GM12875 (cell line): ENCODE measurements at regions not wholly inside any gene's neighbourhood (a gene's known extent, or its start where the extent isn't known, plus 50 kb on each side); places are given as distances from the start of the nearest gene placed in this dataset.
"Not testable (repeated sequence)": the region's sequence is repeated elsewhere in the genome, so short reads cannot be mapped to it uniquely, and the experiment has no call there.

Experiments used
- H3K4me3 ChIP-seq: one replicate; pipeline ENCODE4 v1.5.1; 2011; ENCODE audit warnings: low read depth, low read length, control low read depth
- CTCF ChIP-seq: IDR thresholded peaks from 2 replicates; pipeline ENCODE4 v1.5.1; 2011; ENCODE audit warnings: low read depth, mild to moderate bottlenecking, control low read depth, inconsistent platforms, low read length, moderate library complexity, borderline replicate concordance; ENCODE audit not compliant: insufficient read depth

GRCh38 chr5:72645064-72645846, 138.0 kb upstream of the ZNF366 start:
- TF ChIP-seq CTCF = no peak

DNA sequence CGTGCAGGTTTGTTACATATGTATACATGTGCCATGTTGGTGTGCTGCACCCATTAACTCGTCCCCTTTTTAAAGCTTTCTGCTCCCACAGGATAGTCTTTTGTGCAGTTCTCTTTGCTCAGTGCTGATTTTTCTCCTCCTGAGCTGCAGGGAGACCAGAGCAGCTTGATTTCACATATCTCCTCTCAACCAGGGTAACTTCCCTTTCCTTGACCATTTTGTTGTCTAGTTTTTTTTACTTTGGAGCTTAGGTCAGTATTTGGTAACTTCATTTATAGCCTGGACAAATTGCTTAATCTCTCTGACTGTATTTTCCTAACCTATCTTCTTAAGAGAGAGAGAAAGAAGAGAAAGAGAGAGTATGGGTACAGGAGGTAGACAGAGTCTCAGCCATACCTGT, 137.1 kb upstream of the ZNF366 start:
- no peak for TF ChIP-seq CTCF
- H3K4me3 ChIP-seq = no peak overlapping the region

More at GRCh38 chr5:72645064-72645846, 138.0 kb upstream of the ZNF366 start:
- H3K4me3 ChIP-seq = no peak overlapping the region

GRCh38 chr5:72641164-72641563, 134.0 kb upstream of the ZNF366 start:
- TF ChIP-seq CTCF = no peak
- H3K4me3 ChIP-seq = no peak overlapping the region

DNA sequence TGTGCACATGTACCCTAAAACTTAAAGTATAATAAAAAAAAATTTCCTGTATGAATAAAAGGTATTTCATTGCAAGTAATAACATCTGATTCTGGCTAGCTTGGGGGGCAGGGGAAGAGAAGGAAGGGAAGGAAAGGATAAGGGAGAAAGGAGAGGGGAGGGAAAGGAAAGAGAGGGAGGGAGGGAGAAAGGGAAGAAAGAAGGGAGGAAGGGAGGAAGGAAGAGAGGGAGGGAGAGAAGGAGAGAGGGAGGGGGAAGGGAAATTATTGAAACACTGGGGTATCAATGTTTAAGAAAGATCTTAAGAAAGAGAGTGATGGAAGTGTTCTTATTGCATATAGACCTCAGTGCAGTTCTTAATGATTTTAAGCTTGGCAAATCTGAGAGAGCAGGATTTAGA, 129.8 kb upstream of the ZNF366 start:
- no peak for TF ChIP-seq CTCF

GRCh38 chr5:72636565-72636964, 129.4 kb upstream of the ZNF366 start:
- H3K4me3 ChIP-seq = not testable (repeated sequence)

More for the DNA sequence above, 129.8 kb upstream of the ZNF366 start:
- H3K4me3 ChIP-seq = no peak overlapping the region

GRCh38 chr5:72634444-72634843, 127.2 kb upstream of the ZNF366 start:
- H3K4me3 ChIP-seq = no peak overlapping the region
- no peak for TF ChIP-seq CTCF

DNA sequence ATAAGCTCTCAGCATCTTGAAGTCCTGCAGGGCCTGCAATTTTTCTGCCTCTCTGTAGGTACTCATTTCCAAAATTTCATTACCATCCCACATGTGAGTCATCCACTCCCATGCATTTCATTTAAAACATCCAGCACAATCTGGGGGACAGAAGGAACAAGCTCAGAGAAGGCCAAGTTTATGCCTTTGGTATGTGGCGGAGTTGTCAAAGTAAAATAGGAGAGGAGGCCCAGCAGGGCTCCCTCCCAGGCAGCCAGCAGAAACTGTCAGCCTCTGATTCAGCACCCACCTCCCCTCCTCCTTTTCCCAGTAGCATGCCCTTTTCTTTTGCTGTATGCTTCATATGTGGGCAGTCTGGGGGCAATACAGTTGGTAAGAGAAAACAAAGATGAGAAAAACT, 126.4 kb upstream of the ZNF366 start:
- no peak overlapping the region for H3K4me3 ChIP-seq
- no peak for TF ChIP-seq CTCF

DNA sequence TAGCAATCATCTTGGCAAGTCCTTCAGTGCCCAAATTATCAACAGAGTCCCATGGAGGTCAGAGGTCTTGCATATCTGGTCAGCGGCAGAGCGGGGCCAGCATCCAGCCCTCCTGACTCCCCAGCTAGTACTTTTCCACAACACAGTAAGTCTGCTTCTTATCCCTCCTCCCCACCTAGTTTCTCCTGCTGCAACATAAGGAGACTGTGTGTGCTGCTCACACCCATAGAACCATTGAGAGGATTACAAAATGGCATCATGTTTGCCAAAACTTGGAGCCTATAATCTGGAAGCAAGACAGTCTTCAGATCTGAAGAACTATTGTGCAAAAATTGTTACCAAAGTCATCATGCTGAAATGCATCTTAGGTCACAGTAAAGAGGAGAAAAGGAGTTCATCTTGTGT, 125.8 kb upstream of the ZNF366 start:
- TF ChIP-seq CTCF = no peak
- H3K4me3 ChIP-seq = no peak overlapping the region
